ENCODE measurements at regions not wholly inside any gene's neighbourhood (a gene's known extent, or its start where the extent isn't known, plus 50 kb on each side); places are given as distances from the start of the nearest gene placed in this dataset.

DNA sequence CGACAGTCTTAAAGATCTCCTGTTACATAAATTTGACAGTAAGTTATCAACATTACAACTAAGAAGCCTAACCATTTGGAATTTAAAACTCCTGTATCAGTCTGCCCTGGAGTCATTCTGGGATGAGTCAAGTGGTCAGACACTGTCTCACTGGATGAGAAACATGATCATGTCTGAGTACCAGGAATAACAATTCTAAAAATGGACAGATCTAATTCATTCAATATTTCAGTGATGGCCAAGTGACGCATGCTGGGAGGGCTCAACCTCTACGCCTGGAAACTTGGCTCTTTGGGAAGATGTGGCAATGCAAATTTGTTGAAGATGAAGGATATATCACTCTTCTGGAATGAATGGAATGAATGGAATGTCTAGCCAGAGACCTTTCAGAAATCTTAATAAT is 1427.2 kb downstream of the STIM2 start:
- H4K20me1 ChIP-seq (replicated peaks; ENCODE audit: insufficient read depth): no peaks in the 10 kb centered on the region
- H3K27ac ChIP-seq (ENCODE audit: low read depth): 0 out of 2 replicates have a peak overlapping the region, but pooled peaks have one; percentile 12
- no peak overlapping the region for H2AFZ ChIP-seq
- no peak overlapping the region for H3K4me3 Mint-ChIP-seq
- ATAC-seq (no peak), DNase-seq (ENCODE audit: low spot score) (peak; percentile 40)
- no peak overlapping the region for H3K4me2 ChIP-seq
- H3K4me3 ChIP-seq: no peak overlapping the region
- H3K9me2 ChIP-seq (ENCODE audit: insufficient read depth): peaks cover 2% of the 10 kb centered on the region; the same call in 1 of the 2 replicates
- H3K4me1 ChIP-seq (ENCODE audit: insufficient read depth): peaks cover 12% of the 10 kb centered on the region
- H3K27ac Mint-ChIP-seq: no peak overlapping the region
- H3K36me3 Mint-ChIP-seq (ENCODE audit: low read depth): peaks cover 36% of the 10 kb centered on the region
- H3K4me1 Mint-ChIP-seq: peaks cover 13% of the 10 kb centered on the region
- no peaks in the 10 kb centered on the region for H3K36me3 ChIP-seq (ENCODE audit: insufficient read depth)
- H3K79me2 ChIP-seq (replicated peaks; ENCODE audit: insufficient read depth): no peaks in the 10 kb centered on the region
- no peaks in the 10 kb centered on the region for H3K27me3 Mint-ChIP-seq (ENCODE audit: insufficient read depth, low read depth, poor library complexity)
- TF ChIP-seq STAT1 (IDR thresholded peaks at IDR 0.05; ENCODE audit: unreplicated experiment) (no peak), ZNF331 (CRISPR knock-in tag; IDR thresholded peaks at IDR 0.05; ENCODE audit: low read depth) (no peak), ZNF462 (CRISPR knock-in tag; IDR thresholded peaks at IDR 0.05) (no peak), EZH2phosphoT487 (IDR thresholded peaks at IDR 0.05; ENCODE audit: unreplicated experiment) (no peak), CTCF (conservative IDR thresholded peaks at IDR 0.05; ENCODE audit: low read depth in 2 of 2) (no peak), CREB1 (CRISPR knock-in tag; IDR thresholded peaks at IDR 0.05; ENCODE audit: low read depth) (no peak), NANOG (IDR thresholded peaks at IDR 0.05; ENCODE audit: borderline replicate concordance) (no peak), POLR2AphosphoS5 (IDR thresholded peaks at IDR 0.05; ENCODE audit: low read depth) (no peak), EZH2 (IDR thresholded peaks at IDR 0.05; ENCODE audit: low read depth, unreplicated experiment) (no peak), JUNB (IDR thresholded peaks at IDR 0.05; ENCODE audit: unreplicated experiment) (no peak), ZNF114 (CRISPR knock-in tag; IDR thresholded peaks at IDR 0.05) (no peak), ETS1 (IDR thresholded peaks at IDR 0.05) (no peak)
- TF ChIP-seq, protein P1, sequence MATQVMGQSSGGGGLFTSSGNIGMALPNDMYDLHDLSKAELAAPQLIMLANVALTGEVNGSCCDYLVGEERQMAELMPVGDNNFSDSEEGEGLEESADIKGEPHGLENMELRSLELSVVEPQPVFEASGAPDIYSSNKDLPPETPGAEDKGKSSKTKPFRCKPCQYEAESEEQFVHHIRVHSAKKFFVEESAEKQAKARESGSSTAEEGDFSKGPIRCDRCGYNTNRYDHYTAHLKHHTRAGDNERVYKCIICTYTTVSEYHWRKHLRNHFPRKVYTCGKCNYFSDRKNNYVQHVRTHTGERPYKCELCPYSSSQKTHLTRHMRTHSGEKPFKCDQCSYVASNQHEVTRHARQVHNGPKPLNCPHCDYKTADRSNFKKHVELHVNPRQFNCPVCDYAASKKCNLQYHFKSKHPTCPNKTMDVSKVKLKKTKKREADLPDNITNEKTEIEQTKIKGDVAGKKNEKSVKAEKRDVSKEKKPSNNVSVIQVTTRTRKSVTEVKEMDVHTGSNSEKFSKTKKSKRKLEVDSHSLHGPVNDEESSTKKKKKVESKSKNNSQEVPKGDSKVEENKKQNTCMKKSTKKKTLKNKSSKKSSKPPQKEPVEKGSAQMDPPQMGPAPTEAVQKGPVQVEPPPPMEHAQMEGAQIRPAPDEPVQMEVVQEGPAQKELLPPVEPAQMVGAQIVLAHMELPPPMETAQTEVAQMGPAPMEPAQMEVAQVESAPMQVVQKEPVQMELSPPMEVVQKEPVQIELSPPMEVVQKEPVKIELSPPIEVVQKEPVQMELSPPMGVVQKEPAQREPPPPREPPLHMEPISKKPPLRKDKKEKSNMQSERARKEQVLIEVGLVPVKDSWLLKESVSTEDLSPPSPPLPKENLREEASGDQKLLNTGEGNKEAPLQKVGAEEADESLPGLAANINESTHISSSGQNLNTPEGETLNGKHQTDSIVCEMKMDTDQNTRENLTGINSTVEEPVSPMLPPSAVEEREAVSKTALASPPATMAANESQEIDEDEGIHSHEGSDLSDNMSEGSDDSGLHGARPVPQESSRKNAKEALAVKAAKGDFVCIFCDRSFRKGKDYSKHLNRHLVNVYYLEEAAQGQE (IDR thresholded peaks at IDR 0.05; ENCODE audit: unreplicated experiment): no peak
- peaks cover 42% of the 10 kb centered on the region for H3K9me3 Mint-ChIP-seq
- no peaks in the 10 kb centered on the region for H3K27me3 ChIP-seq (ENCODE audit: insufficient read depth)
- H3F3A ChIP-seq (replicated peaks; ENCODE audit: low read depth): no peaks in the 10 kb centered on the region
